ENCODE measurements at regions not wholly inside any gene's neighbourhood (a gene's known extent, or its start where the extent isn't known, plus 50 kb on each side); places are given as distances from the start of the nearest gene placed in this dataset.

GRCh38 chr14:38752341-38752740 lies 350.7 kb downstream of the SEC23A start:
- FAIRE-seq, result no peak
- POLR2A ChIA-PET (ENCODE audit: partially characterized antibody), result no interaction called here
- TF ChIP-seq ASH2L (IDR thresholded peaks at IDR 0.05; ENCODE audit: low read length) (no peak), JUN (IDR thresholded peaks at IDR 0.05; ENCODE audit: low read depth, low read length) (no peak), NRF1 (IDR thresholded peaks at IDR 0.05; ENCODE audit: low read depth, low read length) (no peak), GTF2F1 (IDR thresholded peaks at IDR 0.05; ENCODE audit: borderline replicate concordance, low read depth, low read length) (no peak), CBX5 (IDR thresholded peaks at IDR 0.05; ENCODE audit: low read depth, low read length) (no peak), TEAD4 (IDR thresholded peaks at IDR 0.05; ENCODE audit: low read depth, low read length) (no peak), BRCA1 (IDR thresholded peaks at IDR 0.05; ENCODE audit: low read depth, low read length) (no peak), HDAC6 (IDR thresholded peaks at IDR 0.05; ENCODE audit: low read depth, low read length) (no peak), KDM4A (IDR thresholded peaks at IDR 0.05; ENCODE audit: low read depth, low read length, severe bottlenecking) (no peak), CHD1 (IDR thresholded peaks at IDR 0.05; ENCODE audit: low read depth, low read length) (no peak), CTCF (IDR thresholded peaks at IDR 0.05; ENCODE audit: control extremely low read depth in 1 of 3, insufficient read depth in 1 of 3, low read depth in 1 of 3, low read length in 3 of 3) (no peak), PHF8 (conservative IDR thresholded peaks at IDR 0.05; ENCODE audit: low read depth, low read length) (no peak)

More at GRCh38 chr14:38752341-38752740, 350.7 kb downstream of the SEC23A start:
- no peak for DNase-seq (ENCODE audit: low read depth in 1 of 2, low spot score in 2 of 2)
- no peaks in the 10 kb centered on the region for H3K79me1 ChIP-seq (ENCODE audit: low read depth, low read length)
- H2AK5ac ChIP-seq (ENCODE audit: low read depth, low read length), result no peak overlapping the region
- H3K14ac ChIP-seq (ENCODE audit: insufficient read length), result no peak overlapping the region
- H4K20me1 ChIP-seq (replicated peaks in 1 of 2; ENCODE audit: control insufficient read depth in 1 of 2, insufficient read depth in 2 of 2, low read length in 2 of 2), result no peaks in the 10 kb centered on the region
- no peak overlapping the region for H3K23ac ChIP-seq (ENCODE audit: insufficient read length)
- H4K8ac ChIP-seq (ENCODE audit: extremely low read depth, insufficient read depth, low read length), result no peak overlapping the region
- no peak overlapping the region for H3K4me3 ChIP-seq (ENCODE audit: extremely low read depth in 1 of 4, insufficient read depth in 2 of 4, low read depth in 3 of 4, low read length in 4 of 4)
- no peak overlapping the region for H3K27ac ChIP-seq (ENCODE audit: low read depth, low read length)
- no peak overlapping the region for H2BK12ac ChIP-seq (ENCODE audit: low read depth, low read length)
- no peak overlapping the region for H2BK5ac ChIP-seq (ENCODE audit: low read depth, low read length)
- 83% methylated on average over 2 of the region's 2 CpGs; no CpG with 5 or more reads in 1 of the 2 experiments for WGBS, 2 experiments (ENCODE audit: extremely low coverage in 1 of 2, insufficient coverage in 1 of 2, insufficient read length in 1 of 2, insufficient replicate concordance in 2 of 2, low coverage in 1 of 2, low lambda C conversion rate in 2 of 2, missing lambda C conversion rate in 1 of 2)
- no peaks in the 10 kb centered on the region for H3K27me3 ChIP-seq (replicated peaks in 1 of 4; ENCODE audit: control insufficient read depth in 3 of 4, extremely low read depth in 1 of 4, insufficient read depth in 3 of 4, low read length in 3 of 4)
- H3K4ac ChIP-seq (replicated peaks; ENCODE audit: insufficient read length, low read depth, low read length), result no peak overlapping the region
- no peaks in the 10 kb centered on the region for H3K36me3 ChIP-seq (ENCODE audit: control insufficient read depth in 2 of 4, insufficient read depth in 4 of 4, low read length in 3 of 4)
- H3K4me1 ChIP-seq (replicated peaks in 1 of 4; ENCODE audit: control insufficient read depth in 3 of 4, insufficient read depth in 4 of 4, low read length in 3 of 4), result no peaks in the 10 kb centered on the region
- no peak overlapping the region for H3K4me2 ChIP-seq (ENCODE audit: insufficient read depth in 1 of 2, low read depth in 2 of 2, low read length in 2 of 2)
- no peak overlapping the region for H2BK15ac ChIP-seq (ENCODE audit: low read length)
- no peak overlapping the region for H2BK20ac ChIP-seq (ENCODE audit: low read length)
- H3K79me2 ChIP-seq (ENCODE audit: control insufficient read depth in 1 of 2, insufficient read depth in 2 of 2, low read length in 2 of 2), result no peaks in the 10 kb centered on the region
- CTCF ChIA-PET (ENCODE audit: partially characterized antibody), result no interaction called here
- no peak overlapping the region for H4K5ac ChIP-seq (ENCODE audit: insufficient read length, low read depth, low read length)
- no peak overlapping the region for H3K18ac ChIP-seq (ENCODE audit: extremely low read depth, low read length)
- H3K9me3 ChIP-seq (ENCODE audit: insufficient read depth in 2 of 2, low read depth in 1 of 2, low read length in 1 of 2), result no peaks in the 10 kb centered on the region
- no peak overlapping the region for H2AFZ ChIP-seq (ENCODE audit: low read length)
- no peak overlapping the region for H4K91ac ChIP-seq (replicated peaks; ENCODE audit: insufficient read length, low read length)
- H3K23me2 ChIP-seq (ENCODE audit: low read depth, low read length), result no peaks in the 10 kb centered on the region
- no peak overlapping the region for H3K56ac ChIP-seq (replicated peaks; ENCODE audit: insufficient read length, low read depth, low read length)
- no peak overlapping the region for H2BK120ac ChIP-seq (replicated peaks; ENCODE audit: low read depth, low read length)
- H3K9ac ChIP-seq (replicated peaks in 1 of 4; ENCODE audit: extremely low read depth in 1 of 4, low read depth in 3 of 4, low read length in 3 of 4), result no peak overlapping the region

Data from H1 (cell line).